ENCODE measurements at regions not wholly inside any gene's neighbourhood (a gene's known extent, or its start where the extent isn't known, plus 50 kb on each side); places are given as distances from the start of the nearest gene placed in this dataset.

DNA sequence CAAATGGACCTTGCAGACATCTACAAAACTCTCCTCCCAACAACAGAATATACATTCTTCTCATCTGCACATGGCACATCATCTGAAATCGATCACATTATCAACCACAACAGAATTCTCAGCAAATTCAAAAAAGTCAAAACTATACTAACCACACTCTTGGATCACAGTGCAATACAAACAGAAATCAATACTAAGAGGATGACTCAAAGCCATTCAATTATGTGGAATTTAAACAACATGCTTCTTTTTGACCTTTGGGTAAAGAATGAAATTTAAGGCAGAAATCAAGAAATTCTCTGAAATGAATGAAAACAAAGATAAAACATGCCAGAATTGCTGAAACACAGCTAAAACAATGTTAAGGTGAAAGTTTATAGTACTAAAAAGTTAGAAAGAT lies 358.1 kb downstream of the NSUN3 start:
- H4K91ac ChIP-seq (replicated peaks; ENCODE audit: insufficient read length, low read length) = no peak overlapping the region
- no peak overlapping the region for H3K23ac ChIP-seq (ENCODE audit: insufficient read length)
- TF ChIP-seq CEBPB (IDR thresholded peaks at IDR 0.05; ENCODE audit: low read depth, low read length) = no peak
- no peak for TF ChIP-seq JUND (IDR thresholded peaks at IDR 0.05; ENCODE audit: low read length)
- TF ChIP-seq BACH1 (IDR thresholded peaks at IDR 0.05; ENCODE audit: low read length) = no peak
- no peak for TF ChIP-seq SP4 (IDR thresholded peaks at IDR 0.05; ENCODE audit: low read length)
- no peak for TF ChIP-seq MAFK (IDR thresholded peaks at IDR 0.05; ENCODE audit: low read depth, low read length)
- TF ChIP-seq POLR2AphosphoS5 (IDR thresholded peaks at IDR 0.05; ENCODE audit: low read depth, low read length) = no peak
- no peak for TF ChIP-seq FOSL1 (IDR thresholded peaks at IDR 0.05; ENCODE audit: insufficient read depth, low read depth, low read length)
- no peak for TF ChIP-seq ZNF274 (IDR thresholded peaks at IDR 0.05; ENCODE audit: borderline replicate concordance, extremely low read depth, low read length)
- no peak for TF ChIP-seq SIRT6 (IDR thresholded peaks at IDR 0.05; ENCODE audit: low read length)
- no peak for TF ChIP-seq BCL11A (IDR thresholded peaks at IDR 0.05; ENCODE audit: low read depth in 2 of 2, low read length in 2 of 2)
- no peak for TF ChIP-seq TBP (IDR thresholded peaks at IDR 0.05; ENCODE audit: low read depth, low read length)
- TF ChIP-seq TAF1 (IDR thresholded peaks at IDR 0.05; ENCODE audit: low read depth, low read length) = no peak
- TF ChIP-seq CTBP2 (IDR thresholded peaks at IDR 0.05; ENCODE audit: borderline replicate concordance, insufficient read depth, insufficient read length, low read length) = no peak
- no peak for TF ChIP-seq RBBP5 (IDR thresholded peaks at IDR 0.05; ENCODE audit: borderline replicate concordance, low read depth, low read length)
- TF ChIP-seq SUZ12 (IDR thresholded peaks at IDR 0.05; ENCODE audit: low read length) = no peak
- TF ChIP-seq CREB1 (IDR thresholded peaks at IDR 0.05) = no peak
- TF ChIP-seq SP1 (IDR thresholded peaks at IDR 0.05; ENCODE audit: low read depth, low read length) = no peak
- TF ChIP-seq KDM1A (IDR thresholded peaks at IDR 0.05; ENCODE audit: borderline replicate concordance, low read length) = no peak
- no peak overlapping the region for H3K4me2 ChIP-seq (ENCODE audit: insufficient read depth in 1 of 2, low read depth in 2 of 2, low read length in 2 of 2)
- ChIA-PET CTCF (ENCODE audit: partially characterized antibody) (no interaction called here), POLR2A (ENCODE audit: partially characterized antibody) (no interaction called here)
- H3K4me3 ChIP-seq (ENCODE audit: extremely low read depth in 1 of 4, insufficient read depth in 2 of 4, low read depth in 3 of 4, low read length in 4 of 4) = no peak overlapping the region
- H4K8ac ChIP-seq (ENCODE audit: extremely low read depth, insufficient read depth, low read length) = no peak overlapping the region
- no peaks in the 10 kb centered on the region for H4K20me1 ChIP-seq (replicated peaks in 1 of 2; ENCODE audit: control insufficient read depth in 1 of 2, insufficient read depth in 2 of 2, low read length in 2 of 2)
- FAIRE-seq (no peak), DNase-seq (ENCODE audit: low read depth in 1 of 2, low spot score in 2 of 2) (no peak)
- H3K79me1 ChIP-seq (ENCODE audit: low read depth, low read length) = no peaks in the 10 kb centered on the region
- no peak overlapping the region for H2AFZ ChIP-seq (ENCODE audit: low read length)
- H2BK20ac ChIP-seq (ENCODE audit: low read length) = no peak overlapping the region
- no peak overlapping the region for H3K14ac ChIP-seq (ENCODE audit: insufficient read length)
- no peak overlapping the region for H4K5ac ChIP-seq (ENCODE audit: insufficient read length, low read depth, low read length)
- no peak overlapping the region for H3K18ac ChIP-seq (ENCODE audit: extremely low read depth, low read length)
- H3K9me3 ChIP-seq (ENCODE audit: insufficient read depth in 2 of 2, low read depth in 1 of 2, low read length in 1 of 2) = peaks cover 3 to 4% of the 10 kb centered on the region in 2 experiments; a peak in 1 of 4 replicates
- H3K9ac ChIP-seq (replicated peaks in 1 of 4; ENCODE audit: extremely low read depth in 1 of 4, low read depth in 3 of 4, low read length in 3 of 4) = no peak overlapping the region
- H3K56ac ChIP-seq (replicated peaks; ENCODE audit: insufficient read length, low read depth, low read length) = no peak overlapping the region
- no peaks in the 10 kb centered on the region for H3K4me1 ChIP-seq (replicated peaks in 1 of 4; ENCODE audit: control insufficient read depth in 3 of 4, insufficient read depth in 4 of 4, low read length in 3 of 4)
- WGBS, 2 experiments (ENCODE audit: extremely low coverage in 1 of 2, insufficient coverage in 1 of 2, insufficient read length in 1 of 2, insufficient replicate concordance in 2 of 2, low coverage in 1 of 2, low lambda C conversion rate in 2 of 2, missing lambda C conversion rate in 1 of 2) = 79% methylated on average over 1 of the region's 1 CpG; no CpG with 5 or more reads in 1 of the 2 experiments
- no peak overlapping the region for H2AK5ac ChIP-seq (ENCODE audit: low read depth, low read length)
- H3K4ac ChIP-seq (replicated peaks; ENCODE audit: insufficient read length, low read depth, low read length) = no peak overlapping the region
- H3K23me2 ChIP-seq (ENCODE audit: low read depth, low read length) = no peaks in the 10 kb centered on the region
- no peaks in the 10 kb centered on the region for H3K36me3 ChIP-seq (ENCODE audit: control insufficient read depth in 2 of 4, insufficient read depth in 4 of 4, low read length in 3 of 4)
- no peak overlapping the region for H2BK5ac ChIP-seq (ENCODE audit: low read depth, low read length)
- H3K27ac ChIP-seq (ENCODE audit: low read depth, low read length) = no peak overlapping the region
- no peak overlapping the region for H2BK120ac ChIP-seq (replicated peaks; ENCODE audit: low read depth, low read length)
- no peak overlapping the region for H2BK15ac ChIP-seq (ENCODE audit: low read length)
- no peak overlapping the region for H2BK12ac ChIP-seq (ENCODE audit: low read depth, low read length)
- no peaks in the 10 kb centered on the region for H3K27me3 ChIP-seq (replicated peaks in 1 of 4; ENCODE audit: control insufficient read depth in 3 of 4, extremely low read depth in 1 of 4, insufficient read depth in 3 of 4, low read length in 3 of 4)
- no peaks in the 10 kb centered on the region for H3K79me2 ChIP-seq (ENCODE audit: control insufficient read depth in 1 of 2, insufficient read depth in 2 of 2, low read length in 2 of 2)

All from H1 (cell line).